Osteocyte (in vitro differentiated cells): ENCODE measurements at regions not wholly inside any gene's neighbourhood (a gene's known extent, or its start where the extent isn't known, plus 50 kb on each side); places are given as distances from the start of the nearest gene placed in this dataset.
A peak's percentile ranks its signal among the peaks of the same experiment; 100 is the strongest.

Experiments used
- DNase-seq: peaks from one replicate; pipeline ENCODE4 v3.0.0; 2021; ENCODE audit warnings: mixed read lengths; ENCODE audit not compliant: unreplicated experiment; ENCODE audit errors: extremely low spot score
- H3K27ac Mint-ChIP-seq: one replicate; pipeline ENCODE4 v1.8.0; 2021; ENCODE audit warnings: mild to moderate bottlenecking, mixed read lengths; ENCODE audit not compliant: unreplicated experiment
- H3K27me3 Mint-ChIP-seq: one replicate; pipeline ENCODE4 v1.8.0; 2021; ENCODE audit warnings: mixed read lengths; ENCODE audit not compliant: unreplicated experiment
- H3K36me3 Mint-ChIP-seq: one replicate; pipeline ENCODE4 v1.8.0; 2021; ENCODE audit warnings: mixed read lengths; ENCODE audit not compliant: unreplicated experiment
- H3K4me1 Mint-ChIP-seq: one replicate; pipeline ENCODE4 v1.8.0; 2021; ENCODE audit warnings: mixed read lengths; ENCODE audit not compliant: unreplicated experiment
- H3K4me3 Mint-ChIP-seq: one replicate; pipeline ENCODE4 v1.8.0; 2021; ENCODE audit warnings: mild to moderate bottlenecking, moderate library complexity, mixed read lengths; ENCODE audit not compliant: unreplicated experiment
- H3K9me3 Mint-ChIP-seq: one replicate; pipeline ENCODE4 v1.8.0; 2021; ENCODE audit warnings: mixed read lengths; ENCODE audit not compliant: unreplicated experiment
- TF ChIP-seq, protein P1 (sequence below): fragments of 200-600 bp; sonication (generic); IDR thresholded peaks from 2 replicates; pipeline ENCODE4 v1.5.0; 2021; ENCODE audit warnings: antibody characterized with exemption, mild to moderate bottlenecking, moderate library complexity

DNA sequence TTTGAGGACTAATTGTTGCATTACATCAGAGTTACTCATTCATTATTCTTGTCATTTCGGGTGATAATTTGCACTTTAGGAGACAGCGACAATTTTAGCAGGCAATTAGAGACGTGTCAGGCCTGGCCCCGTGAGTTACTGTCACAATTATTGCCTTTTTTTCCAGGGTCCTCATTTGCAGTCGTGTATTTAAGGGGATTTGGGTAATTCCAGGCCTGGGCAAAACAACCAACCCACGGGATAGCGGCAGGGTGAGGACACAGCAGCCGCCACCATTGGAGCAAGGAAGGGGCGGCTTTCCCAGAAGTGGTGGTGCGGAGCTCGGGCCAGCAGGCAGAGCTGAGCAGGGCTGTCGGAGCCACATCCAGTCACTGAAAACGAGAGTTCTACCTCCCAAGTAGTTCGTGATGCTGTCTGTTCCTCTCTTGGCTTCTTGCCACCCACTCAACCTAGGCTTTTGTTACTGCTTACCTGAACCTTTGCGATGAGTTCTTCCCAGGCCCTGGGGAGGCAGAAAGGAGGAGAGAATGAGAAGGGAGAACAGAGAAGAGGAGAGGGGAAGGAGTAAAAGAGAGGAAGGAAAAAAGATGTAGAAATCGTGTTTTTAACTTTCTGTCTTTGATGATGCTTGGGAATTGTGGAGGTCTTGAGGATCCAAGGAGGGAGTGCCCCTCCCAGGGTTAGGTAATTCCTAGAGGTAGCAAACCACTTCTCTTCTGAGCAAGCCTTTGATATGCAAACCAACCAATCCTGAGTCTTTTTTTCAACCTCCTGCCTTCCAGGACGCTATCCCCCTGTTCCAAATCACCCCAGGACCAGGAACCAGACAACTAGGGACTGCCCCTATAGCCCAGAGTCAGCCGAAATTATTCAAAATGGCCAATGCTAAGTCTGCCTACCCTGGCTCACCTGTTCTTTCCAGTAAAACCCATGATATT, 236.1 kb downstream of the MIAT start:
- peaks cover 69% of the 10 kb centered on the region for H3K4me1 Mint-ChIP-seq
- peak overlapping the region; percentile 98 for H3K27ac Mint-ChIP-seq
- TF ChIP-seq, protein P1, sequence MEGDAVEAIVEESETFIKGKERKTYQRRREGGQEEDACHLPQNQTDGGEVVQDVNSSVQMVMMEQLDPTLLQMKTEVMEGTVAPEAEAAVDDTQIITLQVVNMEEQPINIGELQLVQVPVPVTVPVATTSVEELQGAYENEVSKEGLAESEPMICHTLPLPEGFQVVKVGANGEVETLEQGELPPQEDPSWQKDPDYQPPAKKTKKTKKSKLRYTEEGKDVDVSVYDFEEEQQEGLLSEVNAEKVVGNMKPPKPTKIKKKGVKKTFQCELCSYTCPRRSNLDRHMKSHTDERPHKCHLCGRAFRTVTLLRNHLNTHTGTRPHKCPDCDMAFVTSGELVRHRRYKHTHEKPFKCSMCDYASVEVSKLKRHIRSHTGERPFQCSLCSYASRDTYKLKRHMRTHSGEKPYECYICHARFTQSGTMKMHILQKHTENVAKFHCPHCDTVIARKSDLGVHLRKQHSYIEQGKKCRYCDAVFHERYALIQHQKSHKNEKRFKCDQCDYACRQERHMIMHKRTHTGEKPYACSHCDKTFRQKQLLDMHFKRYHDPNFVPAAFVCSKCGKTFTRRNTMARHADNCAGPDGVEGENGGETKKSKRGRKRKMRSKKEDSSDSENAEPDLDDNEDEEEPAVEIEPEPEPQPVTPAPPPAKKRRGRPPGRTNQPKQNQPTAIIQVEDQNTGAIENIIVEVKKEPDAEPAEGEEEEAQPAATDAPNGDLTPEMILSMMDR, result no peak
- H3K27me3 Mint-ChIP-seq, result no peaks in the 10 kb centered on the region
- peak; percentile 57 for DNase-seq
- no peak overlapping the region for H3K4me3 Mint-ChIP-seq
- peaks cover 4% of the 10 kb centered on the region for H3K36me3 Mint-ChIP-seq
- no peaks in the 10 kb centered on the region for H3K9me3 Mint-ChIP-seq

GRCh38 chr22:26894362-26894761, 237.0 kb downstream of the MIAT start:
- DNase-seq, result no peak
- Mint-ChIP-seq H3K4me1 (peaks cover 61% of the 10 kb centered on the region), H3K9me3 (peaks cover 5% of the 10 kb centered on the region), H3K4me3 (peak overlapping the region; percentile 2), H3K27ac (peak overlapping the region; percentile 98), H3K27me3 (no peaks in the 10 kb centered on the region), H3K36me3 (peaks cover 4% of the 10 kb centered on the region)
- TF ChIP-seq, protein P1, result no peak

GRCh38 chr22:26894766-26895485, 237.5 kb downstream of the MIAT start:
- TF ChIP-seq, protein P1, result no peak
- Mint-ChIP-seq H3K27ac (peak overlapping the region; percentile 98), H3K27me3 (no peaks in the 10 kb centered on the region), H3K9me3 (peaks cover 5% of the 10 kb centered on the region), H3K4me3 (peak overlapping the region; percentile 2), H3K36me3 (peaks cover 4% of the 10 kb centered on the region), H3K4me1 (peaks cover 55% of the 10 kb centered on the region)
- peak; percentile 83 for DNase-seq

- no peaks in the 10 kb centered on the region for H3K27me3 Mint-ChIP-seq
- peaks cover 4% of the 10 kb centered on the region for H3K36me3 Mint-ChIP-seq
- peaks cover 40% of the 10 kb centered on the region for H3K4me1 Mint-ChIP-seq
- H3K4me3 Mint-ChIP-seq, result no peak overlapping the region
- peak; percentile 46 for DNase-seq
- TF ChIP-seq, protein P1, result no peak
- peaks cover 5% of the 10 kb centered on the region for H3K9me3 Mint-ChIP-seq
- no peak overlapping the region for H3K27ac Mint-ChIP-seq
Measured at GRCh38 chr22:26897384-26897783, 240.0 kb downstream of the MIAT start.
